Renal pelvis (tissue), 1 donor: ENCODE measurements at regions not wholly inside any gene's neighbourhood (a gene's known extent, or its start where the extent isn't known, plus 50 kb on each side); places are given as distances from the start of the nearest gene placed in this dataset.

ENCODE experiments used
- DNase-seq: peaks from one replicate; pipeline ENCODE4 v3.0.0-alpha.2; 2013

DNA sequence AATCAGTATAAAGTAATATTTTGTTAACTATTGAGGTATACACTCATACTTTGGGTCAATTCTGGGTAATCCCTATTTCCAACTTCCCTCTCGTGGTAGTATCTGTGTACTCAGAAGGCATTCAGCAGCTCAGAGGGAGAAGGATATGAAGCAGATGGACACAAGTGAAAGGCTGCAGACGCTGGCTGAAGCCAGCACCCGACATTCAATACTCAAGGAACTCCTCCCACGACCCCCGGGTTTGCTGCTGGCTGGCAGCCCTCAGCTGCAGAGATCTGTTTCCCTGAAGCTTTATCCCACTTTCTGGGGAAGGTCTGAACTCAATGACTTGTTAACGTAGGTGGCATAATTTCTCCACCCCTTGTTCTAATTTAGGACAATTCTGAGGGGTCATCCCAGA is 847.3 kb upstream of the SOX11 start:
- peak; percentile 52 for DNase-seq

DNA sequence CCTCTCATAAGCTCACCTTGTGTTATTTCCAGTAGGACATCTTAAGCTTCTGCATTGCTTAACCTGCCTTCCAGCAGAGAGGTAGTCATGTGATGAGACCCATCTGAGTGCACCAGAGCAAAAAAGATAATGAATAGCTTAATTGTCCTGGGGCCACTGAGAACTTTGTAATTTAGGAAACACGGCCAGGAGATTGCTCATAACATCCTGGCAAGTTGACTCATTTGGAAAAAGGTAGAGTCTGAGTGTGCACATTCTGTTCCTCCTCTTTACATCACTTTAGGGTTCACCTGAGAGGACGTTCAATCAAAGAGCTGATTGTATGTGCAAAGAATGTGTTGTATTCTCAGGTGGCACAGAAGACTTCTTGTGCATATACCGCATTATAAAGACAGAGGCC is 830.2 kb upstream of the SOX11 start:
- no peak for DNase-seq

DNA sequence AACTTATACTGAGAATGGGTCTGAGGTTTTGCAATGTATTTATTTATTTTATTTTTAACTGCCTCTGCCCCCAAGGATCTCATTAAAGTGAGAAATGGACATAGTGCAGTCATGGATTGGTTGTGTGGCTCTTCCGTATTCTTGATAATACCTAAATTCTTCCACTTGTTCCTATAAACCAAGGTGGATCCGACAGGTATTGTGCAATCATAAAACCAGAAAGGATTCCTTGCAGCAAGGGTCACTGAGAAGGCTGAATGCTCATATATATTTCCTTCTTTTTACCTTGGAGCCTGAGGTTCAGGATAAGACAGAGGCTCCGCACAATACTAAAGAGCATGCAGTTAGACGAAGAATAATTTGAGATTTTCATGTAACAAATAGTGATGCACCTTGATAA is 826.0 kb upstream of the SOX11 start:
- DNase-seq, result no peak

DNA sequence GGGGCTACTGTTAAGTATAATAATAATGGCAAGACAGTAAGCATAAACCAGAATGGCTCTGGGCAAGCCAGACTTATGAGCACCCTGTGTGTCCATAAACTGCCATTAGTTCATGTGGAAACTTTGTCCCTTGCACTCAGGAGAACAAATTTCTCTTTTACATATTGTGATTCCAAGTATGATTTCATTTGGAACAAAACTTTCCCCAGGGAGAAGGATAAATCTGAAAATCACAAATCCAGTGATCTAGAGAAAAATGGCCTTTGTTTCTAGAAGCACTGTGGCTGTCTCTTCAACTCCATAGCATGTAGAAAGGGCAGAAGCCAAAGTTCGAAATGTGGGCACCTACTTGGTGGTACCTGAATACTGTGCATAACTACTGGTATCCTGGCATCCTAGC is 823.7 kb upstream of the SOX11 start:
- no peak for DNase-seq

DNA sequence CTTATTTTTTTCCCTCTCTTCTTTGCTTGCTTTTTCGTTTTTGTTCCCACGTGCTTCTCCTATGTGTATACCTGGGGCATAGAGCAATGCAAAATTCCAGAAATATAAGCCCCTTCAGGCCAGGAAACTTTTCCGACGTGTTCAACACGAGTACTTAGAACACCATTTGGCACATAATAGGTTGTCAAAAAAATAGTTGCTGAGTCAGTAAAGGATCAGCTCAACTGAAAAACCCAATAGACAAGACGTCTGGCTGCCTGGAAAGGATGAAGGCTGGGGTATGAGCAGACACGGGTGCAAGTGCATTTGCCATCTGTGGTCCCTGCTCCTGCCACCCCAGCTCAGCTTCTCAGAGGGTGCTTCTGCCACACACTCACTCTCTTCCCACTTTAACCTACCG is 823.0 kb upstream of the SOX11 start:
- DNase-seq, result no peak

DNA sequence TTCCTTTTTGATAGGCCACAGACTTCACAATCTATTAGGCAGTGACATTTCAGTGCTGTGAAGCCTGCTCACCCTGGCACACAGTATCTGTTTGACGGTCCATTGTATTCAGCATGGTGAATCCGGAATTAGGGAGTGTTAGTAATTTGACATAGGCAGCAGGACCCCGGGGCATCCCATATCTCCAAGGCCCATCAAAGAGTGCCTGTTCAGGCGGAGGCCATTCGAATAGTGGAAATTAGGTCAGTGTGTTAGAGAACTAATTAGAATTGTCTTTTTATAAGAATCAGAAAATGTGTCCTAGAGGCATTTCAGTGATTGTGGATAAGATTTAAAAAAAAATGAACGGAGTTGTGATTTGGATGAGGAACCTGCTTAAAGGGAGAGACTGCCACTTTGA is 818.8 kb upstream of the SOX11 start:
- DNase-seq, result no peak

DNA sequence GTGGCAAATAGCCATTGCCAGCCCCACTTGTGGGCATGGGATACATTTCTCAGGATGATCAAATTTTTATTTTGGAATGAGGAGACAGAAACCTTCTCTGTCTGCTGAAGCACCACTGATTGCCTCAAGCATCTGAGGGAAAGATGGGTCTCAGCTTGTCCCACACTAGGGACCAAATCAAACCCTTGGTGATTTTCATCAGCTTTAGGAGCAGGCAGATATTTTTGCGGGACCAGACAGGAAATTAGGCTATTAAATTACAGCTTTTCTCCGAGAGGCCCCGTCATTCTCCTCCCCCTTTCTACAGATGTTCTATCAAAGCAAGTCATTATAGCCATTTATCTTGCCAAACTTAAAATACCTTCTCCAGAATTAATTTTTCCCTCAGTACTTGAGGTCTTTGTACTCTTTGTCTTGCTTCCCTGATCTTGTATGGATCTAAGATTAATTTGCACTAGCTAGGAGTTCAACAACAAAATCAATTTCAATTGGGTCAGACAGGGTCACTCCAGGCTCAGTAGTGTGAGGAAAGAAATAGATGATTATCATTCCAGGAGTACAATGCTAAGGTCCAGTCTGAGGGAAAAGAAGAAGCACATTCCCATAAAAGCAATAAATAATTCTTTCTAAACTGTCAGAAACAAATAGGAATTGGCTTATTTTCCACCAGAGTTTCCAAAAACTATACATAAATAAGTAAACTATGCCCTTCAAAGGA is 818.1 kb upstream of the SOX11 start:
- DNase-seq, result no peak

DNA sequence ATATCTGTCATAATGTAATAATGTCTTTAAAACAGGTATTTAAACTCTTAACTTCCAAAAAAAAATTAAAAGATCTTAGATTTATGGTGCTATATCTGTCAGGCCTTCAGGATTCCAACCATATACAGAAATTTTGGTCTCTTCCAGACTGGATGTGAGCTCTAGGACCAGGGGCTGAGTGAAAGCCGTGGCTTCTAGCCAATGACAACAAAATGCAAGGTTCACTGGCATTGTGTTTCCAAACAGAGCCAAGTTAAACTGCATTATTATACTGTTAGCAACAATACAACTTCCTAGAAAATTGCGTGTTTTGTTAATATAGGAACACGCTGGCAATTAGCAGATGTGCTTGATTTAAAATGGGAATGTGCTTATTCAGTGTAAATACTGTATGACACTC is 809.8 kb upstream of the SOX11 start:
- peak; percentile 19 for DNase-seq

DNA sequence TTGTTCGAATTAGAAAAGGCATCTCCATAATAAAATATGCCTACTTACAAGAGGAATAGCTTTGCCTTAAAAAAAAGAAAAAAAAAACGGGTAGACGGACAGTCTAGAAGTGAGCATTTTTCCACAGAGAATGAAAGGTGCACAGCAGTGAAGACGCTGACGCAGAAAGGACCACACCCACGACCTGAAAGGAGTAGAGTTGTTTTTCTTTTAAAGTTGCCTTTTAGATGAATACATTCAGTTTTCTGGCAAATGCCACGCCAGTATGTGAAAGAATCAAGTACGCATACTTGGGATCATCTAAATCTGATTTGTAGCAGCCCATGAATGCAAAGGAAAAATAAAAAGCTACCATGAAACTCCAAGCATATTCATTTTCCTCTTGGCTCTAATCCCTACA is 809.2 kb upstream of the SOX11 start:
- no peak for DNase-seq

DNA sequence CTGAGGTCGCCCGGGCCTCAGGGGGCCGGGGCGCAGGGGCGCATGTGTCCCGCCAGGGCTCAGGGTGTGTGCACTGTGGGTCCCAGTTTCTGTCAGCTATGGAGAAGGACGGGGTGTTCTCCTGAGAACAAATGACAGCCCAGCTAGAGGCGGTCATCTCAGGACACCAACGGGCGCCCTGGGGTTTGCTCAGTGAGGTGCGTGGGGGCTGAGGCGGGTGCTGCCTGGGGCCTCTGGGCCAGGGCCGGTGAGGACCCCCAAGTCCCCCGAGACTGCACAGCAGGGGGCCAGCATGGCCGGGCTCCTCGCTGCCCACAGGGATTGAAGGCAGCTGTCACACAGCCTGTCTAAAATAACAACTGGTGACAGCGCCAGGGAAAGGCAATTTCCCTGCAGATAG is 808.8 kb upstream of the SOX11 start:
- DNase-seq, result no peak

DNA sequence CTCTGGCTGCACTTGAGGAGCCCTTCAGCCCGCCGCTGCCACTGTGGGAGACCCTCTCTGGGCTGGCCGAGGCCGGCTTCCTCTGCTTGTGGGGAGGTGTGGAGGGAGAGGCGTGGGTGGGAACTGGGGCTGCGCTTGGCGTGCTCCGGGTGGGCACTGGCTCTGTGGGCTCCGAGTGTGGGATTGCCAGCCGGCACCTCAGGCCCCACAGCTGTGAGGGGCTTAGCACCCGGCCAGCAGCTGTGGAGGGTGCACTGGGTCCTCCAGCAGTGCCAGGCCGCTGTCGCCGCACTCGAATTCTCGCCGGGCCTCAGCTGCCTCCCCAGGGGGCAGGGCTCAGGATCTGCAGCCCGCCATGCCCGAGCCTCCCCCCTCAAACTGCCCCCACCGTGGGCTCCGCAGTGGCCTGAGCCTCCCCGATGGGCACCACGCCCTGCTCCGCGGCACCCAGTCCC is 808.0 kb upstream of the SOX11 start:
- DNase-seq, result no peak

DNA sequence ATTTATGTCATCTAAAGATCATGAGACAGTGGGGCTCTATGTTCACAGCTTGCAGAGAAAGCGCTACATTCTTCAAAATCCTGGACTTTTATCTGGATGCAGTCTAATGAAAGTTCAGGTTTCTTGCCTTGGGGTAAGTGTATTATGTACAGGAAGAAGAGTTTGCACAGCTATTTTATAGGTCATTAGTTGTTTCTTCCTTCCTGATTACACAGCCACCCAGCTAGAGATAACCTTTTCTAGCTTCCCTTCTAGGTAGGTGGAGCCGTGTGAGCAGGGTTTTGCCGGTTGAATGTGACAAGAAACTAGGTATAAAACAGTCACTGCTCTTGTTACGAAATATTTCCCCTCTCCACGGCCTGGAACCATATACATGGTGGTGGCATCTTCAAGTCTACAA is 800.8 kb upstream of the SOX11 start:
- no peak for DNase-seq

DNA sequence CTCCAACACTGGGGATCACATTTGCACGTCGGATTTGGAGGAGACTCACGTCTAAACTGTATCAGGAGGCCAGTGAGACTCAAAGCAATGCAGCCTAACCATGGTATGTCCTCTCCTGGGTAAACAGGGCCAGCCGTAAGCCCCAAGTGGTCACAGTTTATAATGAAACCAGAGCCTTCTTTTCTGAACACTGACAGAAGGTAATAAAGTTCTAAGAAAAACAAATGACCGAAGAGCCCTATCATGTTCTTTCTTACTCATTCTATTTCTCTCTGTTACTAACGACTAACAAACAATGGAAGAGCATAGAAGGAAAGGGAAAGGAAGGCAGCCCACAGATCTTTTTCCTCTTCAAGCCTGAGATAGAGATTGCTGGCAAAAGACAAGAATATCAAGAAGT is 796.8 kb upstream of the SOX11 start:
- DNase-seq, result peak; percentile 58

DNA sequence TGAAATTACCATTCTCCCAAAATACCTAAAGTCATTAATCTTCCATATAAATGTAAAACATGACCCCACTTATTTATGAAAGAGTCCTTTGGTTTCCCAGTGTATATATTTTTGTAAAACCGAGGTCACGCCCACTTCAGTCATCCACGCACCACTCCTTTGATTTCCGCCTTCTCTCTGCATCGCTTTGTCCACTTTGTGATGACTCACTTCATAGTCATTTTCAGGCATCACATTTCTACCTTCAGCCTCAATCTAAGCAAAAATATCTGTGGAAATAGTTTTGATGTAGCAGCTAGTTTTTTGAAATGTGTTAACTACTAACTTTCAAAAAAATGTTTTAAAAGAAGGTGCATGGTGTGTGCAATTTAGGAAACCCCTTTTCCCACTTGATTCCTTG is 793.5 kb upstream of the SOX11 start:
- no peak for DNase-seq

DNA sequence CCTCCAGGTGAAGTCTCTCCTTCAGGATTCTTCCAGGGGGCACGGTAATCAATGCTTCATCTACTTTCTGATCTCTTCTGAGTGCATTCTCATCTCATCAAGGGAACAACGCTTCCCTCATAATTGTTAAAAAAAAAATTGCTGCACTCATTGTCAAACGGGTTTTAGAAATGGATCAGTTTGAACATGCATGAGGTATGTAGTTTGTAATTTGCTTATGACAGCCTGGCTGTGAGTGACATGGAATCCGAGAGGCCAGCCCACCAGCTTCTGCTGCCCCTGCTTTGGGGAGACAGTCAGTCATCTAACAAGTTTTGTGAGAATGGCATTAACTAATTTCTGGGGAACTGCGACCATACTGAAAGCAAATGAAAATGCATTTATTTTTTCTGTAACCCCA is 791.9 kb upstream of the SOX11 start:
- no peak for DNase-seq

DNA sequence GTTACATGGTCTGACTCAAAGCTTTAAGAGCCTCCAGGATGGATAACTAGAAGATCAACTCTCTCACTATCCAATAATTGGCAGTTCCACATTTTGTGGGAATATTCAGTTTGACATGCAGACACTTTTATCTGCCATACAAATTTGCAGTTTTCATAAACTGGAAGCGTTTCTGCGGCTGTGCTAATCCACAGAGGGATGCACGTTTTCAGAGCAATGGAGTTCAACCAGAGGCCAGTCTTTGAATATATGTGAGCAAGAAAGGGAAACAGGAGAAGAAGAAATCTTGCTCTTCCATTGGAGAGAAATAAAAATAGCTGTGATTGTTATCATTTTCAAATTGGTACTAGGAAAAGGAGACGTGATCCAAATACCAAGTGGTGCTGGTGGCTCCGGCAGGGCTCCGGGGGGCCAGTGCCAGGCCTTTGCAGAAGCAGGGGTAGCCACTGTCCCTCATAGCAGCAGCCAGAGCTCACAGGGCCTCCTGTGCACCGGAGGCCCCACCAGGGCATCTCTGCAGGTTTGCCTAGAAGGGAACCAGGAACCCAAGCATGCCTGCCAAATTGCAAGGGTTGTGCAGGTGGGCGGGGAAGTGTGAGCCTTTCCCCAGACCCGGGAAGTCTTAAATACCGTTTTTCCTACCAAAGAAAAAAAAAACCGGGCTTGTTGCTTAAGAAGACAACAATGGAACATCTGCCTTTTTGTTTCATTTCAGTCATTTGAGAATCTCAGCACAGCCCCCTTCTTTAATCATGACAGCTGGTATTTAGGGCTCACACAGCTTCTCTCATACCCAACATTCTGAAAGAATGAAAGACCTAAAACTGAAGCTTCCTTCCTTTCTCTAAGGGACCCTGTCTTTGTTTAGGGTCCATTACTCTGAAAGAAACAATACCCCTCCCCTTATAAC is 791.1 kb upstream of the SOX11 start:
- DNase-seq, result no peak

DNA sequence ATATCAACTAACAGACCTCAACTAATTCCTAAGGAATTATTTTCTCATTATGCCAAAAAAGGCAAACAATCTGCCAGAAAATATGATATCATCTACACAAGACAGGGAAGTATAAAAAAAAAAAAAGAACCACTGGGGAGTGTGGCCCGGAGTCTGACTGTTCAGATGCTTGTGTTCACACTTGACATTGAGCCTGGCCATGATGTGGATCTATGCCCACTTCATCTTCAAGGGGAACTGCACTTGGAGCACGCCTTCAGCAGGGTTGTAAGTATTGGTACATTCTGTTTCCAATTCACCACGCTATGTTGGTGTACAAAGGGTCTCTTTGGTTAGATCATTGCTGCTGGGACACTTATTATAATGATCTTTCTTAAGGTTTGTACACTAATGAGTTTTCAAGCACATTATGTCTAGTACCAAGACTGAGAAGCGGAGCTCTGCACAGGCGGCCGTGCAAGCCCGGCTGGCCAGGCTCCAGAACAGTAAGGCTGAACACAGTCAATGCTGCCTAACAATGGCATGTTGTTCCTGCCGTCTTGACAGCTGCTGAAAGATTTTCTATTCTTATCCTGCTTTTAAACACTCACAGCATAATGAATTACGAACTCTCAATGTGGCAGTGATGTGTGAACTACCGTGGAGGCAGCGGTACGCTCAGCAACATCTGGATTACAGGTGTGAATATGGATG is 788.4 kb upstream of the SOX11 start:
- no peak for DNase-seq

DNA sequence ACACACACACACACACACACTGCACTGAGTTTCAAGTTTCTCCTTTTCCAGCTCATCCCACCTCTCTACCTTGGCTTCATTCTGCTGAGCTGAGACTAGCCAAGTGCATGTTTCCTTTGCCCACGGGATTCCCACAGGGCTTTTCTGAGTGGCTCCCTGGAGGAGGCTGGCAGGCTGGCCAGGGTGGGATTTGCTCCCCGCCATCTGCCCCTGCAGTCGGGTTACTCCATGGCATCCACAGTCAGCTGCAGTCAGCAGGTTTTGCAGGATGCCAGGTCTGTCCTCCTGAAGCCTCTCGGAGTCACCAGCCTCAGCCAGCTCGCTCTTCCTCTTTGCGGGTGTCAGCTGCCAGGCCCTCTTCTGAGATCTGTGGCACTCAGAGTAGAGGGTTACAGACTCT is 783.7 kb upstream of the SOX11 start:
- DNase-seq, result no peak

DNA sequence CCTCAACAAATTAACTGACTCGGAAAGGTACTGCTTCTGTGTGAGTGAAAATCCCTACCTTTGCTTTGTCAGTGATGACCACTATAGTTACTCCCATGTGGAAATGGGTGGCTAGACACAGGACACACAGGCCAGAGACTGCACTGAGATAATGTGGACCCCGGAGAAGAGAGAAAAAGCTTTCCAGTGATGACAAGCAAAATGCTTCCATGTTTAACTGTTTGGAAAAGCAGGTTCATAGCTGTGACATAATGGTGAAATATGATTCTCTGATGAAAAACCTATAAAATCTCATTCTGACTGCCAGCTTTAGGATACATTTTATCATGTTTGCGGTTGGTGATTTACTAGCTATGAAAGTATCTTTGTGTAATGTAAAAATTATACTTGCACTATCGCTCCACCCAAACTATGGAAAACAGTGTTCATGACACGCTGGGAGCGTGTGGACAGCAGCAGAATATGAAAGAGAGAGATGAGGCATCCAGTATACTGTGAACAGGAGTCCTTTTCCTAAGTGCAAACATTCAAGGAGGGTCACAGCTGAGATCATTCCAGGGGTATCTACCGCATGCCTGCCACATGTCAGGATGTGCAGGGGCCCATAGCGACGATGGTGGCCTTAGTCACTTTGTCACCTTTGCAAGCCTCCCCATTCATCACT is 782.7 kb upstream of the SOX11 start:
- no peak for DNase-seq

DNA sequence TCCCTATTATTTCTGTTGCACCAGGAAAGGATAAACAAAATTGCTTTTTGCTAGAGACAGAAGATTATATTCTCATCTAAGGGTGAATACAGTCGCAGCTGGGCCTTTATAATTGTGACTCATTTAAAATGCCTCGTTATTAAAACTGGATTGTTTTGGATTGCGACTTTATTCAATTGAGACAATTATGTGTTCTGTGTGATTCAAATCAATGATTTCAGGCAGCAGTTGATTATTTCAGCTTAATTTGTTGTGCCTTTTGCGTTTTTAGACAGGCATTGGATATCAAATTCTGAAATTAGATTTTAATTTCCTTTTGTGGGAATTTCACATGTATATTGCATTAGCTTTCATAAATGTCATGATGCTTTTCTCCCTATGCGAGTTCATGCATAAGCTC is 778.1 kb upstream of the SOX11 start:
- no peak for DNase-seq

DNA sequence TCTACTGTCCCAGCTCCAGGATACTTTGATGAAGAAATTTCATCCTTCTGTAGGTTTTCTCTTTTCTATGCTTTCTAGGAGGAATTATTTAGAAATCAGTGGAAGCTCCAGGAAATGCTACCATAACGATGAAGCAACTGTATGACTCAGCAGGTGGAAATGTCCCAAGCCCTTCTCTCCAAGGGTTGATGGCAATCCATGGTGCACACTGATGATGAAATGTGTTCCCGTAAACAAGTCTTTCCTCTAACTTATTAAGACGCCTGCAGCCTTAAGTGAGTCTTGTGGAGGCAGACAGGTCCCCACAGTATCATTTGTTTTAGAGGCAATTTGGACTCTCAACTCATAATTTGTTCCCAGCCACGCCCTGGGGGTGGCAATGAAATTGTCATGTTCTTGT is 777.6 kb upstream of the SOX11 start:
- no peak for DNase-seq

DNA sequence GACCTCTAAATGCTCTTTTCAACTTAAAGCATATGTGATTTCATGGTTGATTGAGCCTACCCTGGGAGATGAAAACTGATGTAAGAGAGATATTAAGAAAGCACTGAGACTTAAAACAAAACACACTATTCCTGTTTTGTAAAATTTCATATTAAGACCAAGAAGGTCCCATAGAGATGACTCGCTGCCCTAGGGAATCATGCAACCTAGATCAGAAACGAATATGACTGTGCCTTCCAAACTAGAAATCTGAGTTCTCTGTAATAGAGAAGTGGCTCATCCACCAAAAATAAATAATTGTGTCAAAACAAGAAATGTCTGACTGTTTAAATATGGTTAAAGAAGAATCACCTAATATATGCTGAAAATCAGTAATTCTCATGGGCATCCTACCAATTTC is 776.8 kb upstream of the SOX11 start:
- DNase-seq, result no peak
